ENCODE measurements at regions not wholly inside any gene's neighbourhood (a gene's known extent, or its start where the extent isn't known, plus 50 kb on each side); places are given as distances from the start of the nearest gene placed in this dataset.

- TF ChIP-seq TARDBP (IDR thresholded peaks at IDR 0.05) = no peak
- TF ChIP-seq FOXM1 (IDR thresholded peaks at IDR 0.05; ENCODE audit: borderline replicate concordance) = no peak
- no peak for TF ChIP-seq PKNOX1 (IDR thresholded peaks at IDR 0.05)
- TF ChIP-seq SP1 (IDR thresholded peaks at IDR 0.05) = no peak
- TF ChIP-seq BHLHE40 (IDR thresholded peaks at IDR 0.05; ENCODE audit: borderline replicate concordance) = no peak
- no peak for TF ChIP-seq NFRKB (IDR thresholded peaks at IDR 0.05)
Observed at GRCh38 chr19:31096062-31096830, 253.0 kb downstream of the TSHZ3 start.

All from HEK293T (cell line).